Activated CD8-positive, alpha-beta memory T cell treated with anti-CD3 and anti-CD28 coated beads, Interleukin-2, amount 50 U/mL, for 4 hours (primary cell): ENCODE measurements at regions not wholly inside any gene's neighbourhood (a gene's known extent, or its start where the extent isn't known, plus 50 kb on each side); places are given as distances from the start of the nearest gene placed in this dataset.

ENCODE experiments used
- DNase-seq: peaks from one replicate; pipeline ENCODE4 v3.0.0-alpha.2; 2020

DNA sequence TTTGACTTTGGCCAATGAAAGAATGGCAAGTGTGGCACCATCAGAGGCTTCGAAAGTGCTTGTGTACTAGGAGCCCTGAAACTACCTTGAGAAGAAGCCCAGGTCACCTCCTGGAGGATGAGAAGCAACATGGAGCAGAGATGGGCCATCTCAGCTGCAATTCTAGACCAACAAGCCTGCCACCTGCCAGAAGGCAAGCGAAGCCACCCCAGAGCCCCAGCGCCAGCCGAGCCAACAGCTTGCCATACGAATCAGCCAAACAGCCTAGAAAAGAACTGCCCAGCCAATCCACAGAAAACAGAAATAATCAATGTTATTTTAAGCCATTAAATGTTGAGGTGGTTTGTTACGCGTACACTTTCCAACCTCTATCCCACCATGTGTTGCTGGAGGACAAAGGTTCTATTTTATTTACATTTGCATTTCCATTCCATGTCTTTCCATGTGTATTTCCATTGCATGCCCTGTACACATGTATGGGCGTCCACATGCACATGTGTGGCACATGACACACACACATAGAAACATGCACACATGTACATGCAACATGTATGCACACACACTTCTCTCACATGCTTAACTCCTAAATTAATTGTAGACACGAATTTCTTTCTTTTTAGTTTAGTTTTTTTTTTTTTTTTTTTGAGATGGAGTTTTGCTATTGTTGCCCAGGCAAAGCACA lies 144.3 kb upstream of the TNRC6C start:
- no peak for DNase-seq

DNA sequence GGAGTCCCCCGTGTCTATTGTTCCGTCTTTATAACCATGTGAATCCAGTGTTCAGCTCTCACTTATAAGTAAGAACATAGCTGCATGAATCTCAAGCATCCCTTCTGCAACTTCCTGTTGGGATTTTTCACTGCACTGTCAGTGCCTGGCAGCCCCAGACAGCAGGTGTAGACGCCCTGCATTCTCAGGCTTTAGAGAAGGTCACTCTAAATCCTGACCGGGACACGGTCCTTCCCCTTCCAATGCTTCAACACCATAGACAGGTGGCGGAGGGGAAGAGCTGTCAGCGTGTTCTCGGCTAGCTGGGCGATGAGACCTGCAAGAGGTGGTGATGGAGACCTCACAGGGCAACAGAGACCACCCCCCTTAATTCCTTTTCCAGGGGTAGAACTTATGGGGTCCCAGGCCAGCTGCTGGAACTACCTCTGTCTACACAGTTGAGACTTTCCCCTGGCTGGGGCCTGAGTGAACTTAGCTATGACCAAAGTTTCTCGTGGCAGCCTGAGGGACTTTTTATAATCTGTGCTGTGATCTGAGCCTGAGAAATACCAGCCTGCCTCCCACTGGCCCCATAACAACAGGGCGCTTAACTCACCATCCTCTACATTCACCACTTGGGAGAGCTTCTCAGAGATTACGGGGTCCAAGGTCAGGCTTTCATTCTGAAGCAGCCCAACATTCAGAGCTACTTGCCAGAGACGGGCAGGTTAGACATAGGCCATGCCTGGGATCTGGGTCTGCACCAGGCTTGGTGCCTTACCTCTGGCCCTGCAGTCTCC lies 143.2 kb upstream of the TNRC6C start:
- no peak for DNase-seq

DNA sequence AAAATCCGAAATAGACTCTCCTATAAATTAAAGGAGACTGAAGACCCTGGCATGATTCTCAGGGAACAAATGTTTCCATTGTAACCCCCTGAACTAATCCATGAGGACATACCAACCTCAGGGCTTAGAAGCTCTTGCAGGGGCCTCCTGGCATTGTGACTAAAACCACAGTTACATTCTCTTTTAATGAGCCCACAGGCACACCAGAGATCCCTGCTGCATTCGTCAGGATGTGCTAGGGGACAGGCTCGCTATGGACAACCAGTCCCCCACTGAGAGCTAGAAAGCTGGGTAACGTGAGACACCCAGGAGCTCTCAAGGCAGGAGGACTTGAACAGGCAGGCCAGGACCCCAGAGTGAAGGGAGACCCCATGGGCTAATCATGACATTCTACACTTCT lies 140.6 kb upstream of the TNRC6C start:
- no peak for DNase-seq

DNA sequence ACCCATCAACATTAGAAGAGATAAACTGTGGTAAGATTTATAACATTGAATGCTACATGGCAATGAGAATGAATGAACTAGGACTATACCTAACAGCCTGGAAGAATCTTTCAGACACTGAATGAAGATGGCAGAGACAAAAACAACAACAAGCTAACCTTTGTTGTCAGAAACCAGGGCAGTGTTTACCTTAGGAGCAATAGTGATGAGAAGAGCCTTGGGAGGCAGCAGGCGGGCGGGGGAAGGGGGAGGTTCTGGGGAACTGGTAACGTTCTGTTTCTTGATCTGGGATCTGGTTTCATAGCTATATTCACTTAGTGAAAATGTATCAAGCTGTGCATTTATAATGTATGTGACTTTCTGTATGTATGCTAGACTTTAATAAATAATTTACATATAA lies 139.0 kb upstream of the TNRC6C start:
- no peak for DNase-seq

DNA sequence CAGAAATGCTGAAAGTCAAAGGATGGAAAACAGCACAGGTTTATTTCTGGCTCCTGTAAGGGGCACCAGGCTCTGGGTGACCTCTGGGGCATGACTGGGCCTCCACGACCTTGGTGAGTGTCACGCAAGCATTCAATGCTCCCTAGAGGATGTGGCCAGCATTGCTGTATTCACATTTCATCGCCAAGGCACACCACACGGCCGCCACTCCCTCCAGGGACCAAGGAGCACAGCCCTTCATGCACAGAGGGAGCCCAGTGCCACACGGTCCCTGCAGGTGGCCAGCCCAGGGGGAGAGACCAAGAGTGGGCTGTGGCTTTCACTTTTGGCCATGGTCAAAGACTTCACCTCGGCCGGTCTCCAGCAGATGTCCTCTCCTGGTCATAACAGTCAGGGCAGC lies 137.4 kb upstream of the TNRC6C start:
- no peak for DNase-seq

DNA sequence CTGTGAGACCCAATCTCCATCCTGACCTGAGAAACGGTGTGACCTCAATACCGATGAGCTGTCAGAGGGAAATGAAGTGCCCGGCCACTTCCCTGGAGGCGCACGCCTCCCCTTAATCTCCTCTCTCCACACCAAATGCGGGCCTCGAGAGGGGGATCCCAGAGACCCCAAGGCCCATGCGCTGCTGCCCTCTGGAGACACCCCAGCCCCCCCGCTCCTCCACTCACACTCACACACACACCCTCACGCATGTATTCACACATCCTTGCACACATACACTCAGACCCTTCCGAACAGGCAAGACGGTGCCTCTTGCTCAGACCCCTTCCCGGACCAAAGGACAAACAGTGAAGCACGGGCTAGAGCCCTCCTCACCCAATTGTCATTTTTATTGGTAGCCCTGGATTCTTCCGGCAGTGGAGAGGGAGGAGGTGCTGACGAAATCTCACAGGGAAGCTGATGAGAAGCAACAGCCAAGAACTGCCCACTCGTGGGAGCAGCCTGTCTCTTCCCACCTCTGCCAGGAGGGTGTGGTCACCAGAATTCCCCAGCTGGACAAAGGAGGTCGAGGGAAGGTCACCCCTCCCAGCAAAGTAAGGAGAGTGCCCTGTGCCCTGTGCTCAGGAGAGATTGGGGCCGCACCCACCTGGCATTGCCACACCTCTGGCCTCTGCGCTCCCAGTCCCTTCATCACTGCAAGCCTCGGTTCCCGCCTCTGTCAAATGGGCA lies 136.0 kb upstream of the TNRC6C start:
- no peak for DNase-seq

DNA sequence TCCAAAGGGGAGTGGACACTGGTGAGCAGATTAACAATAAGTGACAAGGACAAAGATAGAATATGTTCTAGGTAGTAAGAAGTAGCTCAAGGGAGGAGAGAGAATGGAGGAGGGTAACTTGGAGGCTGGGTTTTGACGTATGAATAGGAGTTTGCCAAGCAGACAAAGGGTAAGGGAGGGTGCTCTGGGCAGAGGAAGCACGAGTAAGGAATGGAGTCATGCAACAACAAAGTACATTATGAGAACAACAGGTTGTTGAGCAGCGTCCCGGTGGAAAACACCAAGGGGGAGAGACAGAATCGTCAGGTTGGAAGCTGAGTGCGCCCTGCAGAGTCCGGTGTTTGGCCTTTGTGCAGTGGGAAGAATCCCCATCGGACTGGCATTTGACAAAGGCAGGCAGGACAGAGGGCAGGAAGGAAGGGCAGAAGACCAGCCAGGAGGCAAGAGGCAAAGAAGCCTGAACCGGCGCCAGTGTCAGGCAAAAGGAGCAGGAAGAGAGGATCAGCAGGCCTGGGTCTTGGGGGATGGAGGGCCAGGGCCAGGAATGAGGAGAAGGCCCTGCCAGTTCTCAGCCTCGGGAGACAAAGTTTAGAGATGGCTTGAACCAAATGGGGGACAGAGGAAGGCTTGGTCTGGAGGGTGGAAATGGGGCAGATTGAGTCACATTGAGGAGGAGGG lies 134.3 kb upstream of the TNRC6C start:
- DNase-seq, result no peak

DNA sequence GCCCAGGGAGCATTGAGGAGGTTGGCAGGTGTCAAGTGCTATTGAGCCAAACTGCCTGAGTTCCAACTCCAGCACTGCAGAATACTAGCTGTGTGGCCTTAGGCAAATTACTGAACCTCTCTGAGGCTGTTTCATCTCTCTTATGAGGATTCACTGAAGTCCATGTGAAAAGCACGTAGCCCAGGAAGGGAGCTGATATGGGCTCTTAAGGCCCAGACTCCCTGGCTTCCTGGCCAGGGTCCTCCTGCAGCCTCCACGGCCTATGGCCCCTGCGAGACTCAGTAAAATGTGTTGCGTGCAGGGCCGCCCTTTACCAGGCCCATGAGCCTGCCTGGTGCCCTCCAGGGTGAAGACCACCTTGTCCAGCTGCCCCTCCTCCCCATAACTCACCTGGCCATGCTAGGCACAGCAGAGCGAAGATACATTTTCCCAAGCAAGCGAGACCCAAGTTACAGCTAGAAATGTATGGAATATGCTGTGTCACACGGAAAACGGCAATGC lies 133.7 kb upstream of the TNRC6C start:
- no peak for DNase-seq

DNA sequence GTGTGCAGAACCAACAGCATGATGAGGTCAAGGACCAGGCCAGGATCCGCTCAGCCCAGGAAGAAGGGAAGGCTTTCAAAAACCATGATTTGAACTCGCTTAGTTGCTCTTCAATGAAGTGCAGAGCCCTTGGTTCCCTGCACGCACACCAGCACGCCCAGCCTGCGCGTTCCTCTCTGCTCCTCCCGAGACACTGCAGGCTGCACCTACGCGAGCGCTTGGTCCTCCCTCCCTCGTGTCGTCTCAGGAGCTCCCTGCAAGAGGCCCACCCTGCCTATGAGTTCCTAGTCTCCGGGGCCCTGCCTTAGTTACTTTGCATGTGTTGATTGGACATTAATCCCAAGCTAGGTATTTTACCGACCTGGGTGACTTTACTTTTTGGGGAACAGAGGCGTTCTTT lies 132.9 kb upstream of the TNRC6C start:
- no peak for DNase-seq

DNA sequence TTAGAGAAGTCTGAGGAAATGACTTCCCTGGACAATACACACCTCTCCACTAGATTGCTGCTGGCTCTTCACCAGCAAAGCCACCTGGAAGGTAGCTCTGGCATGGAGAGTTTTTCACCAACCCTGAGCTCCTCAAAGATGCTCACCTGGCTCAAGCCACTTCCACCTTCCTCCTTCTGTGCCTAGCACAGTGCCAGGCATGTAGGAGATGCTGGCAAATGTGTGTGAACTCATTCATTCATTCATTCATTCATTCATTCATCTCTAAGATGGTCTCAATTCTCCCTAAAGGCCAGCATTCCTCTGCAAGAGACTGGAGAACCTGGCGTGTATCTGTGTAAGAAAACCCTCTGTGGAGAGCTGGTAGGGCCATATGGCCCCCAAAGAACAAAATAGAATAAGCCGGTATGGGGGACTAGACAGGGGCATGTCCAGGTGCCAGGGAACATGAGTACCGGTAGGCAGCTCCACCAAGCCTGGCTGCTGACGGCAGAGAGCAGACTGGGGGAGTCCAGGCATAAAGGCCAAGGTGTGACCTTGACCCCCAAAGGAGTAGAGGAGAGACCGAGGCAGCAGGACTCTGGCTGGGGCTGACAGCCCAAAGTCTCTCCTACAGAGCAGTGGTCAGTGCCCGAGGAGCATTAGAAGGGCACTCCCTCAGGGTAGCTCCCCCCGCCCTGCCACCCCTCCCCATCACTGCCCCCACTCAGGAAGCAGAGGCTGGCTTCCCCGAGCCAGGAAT lies 132.2 kb upstream of the TNRC6C start:
- DNase-seq, result no peak

DNA sequence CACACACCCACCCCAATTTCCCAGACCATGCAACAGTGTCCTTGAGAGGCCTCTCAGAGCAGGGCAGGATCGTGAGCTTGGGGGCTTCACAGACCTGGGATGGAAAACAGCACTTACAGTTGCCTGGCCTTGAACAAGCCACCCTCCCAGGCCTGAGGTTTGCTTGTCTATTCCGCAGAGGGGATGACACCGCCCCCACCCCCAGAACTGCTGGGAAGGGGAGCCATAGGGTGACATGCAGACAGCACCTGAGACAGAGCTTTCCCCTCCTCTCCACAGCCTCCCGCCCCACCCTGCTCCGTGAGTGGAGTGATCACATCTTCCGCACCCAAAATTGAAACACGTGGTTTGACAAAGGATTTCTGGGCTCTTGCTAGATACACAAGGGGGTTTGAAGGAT lies 131.5 kb upstream of the TNRC6C start:
- DNase-seq, result no peak

DNA sequence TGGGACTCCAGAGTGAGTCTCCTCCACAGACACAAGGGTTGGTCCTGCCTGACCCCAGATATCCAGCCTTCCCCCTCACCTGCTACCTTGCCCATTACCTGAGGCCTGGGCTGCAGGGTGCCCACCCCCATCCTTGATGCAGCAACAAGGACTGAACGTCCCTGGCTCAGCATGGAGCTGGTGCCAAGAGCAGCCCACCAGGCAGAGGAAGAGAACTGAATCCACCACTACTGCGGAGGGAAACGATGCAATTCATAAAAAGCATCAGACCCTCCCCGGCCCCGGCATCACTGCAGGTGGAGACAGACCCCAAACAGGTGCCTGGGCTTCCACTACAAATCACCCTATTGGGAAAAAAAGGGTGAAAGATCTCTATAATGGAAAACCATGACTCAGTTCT lies 131.0 kb upstream of the TNRC6C start:
- DNase-seq, result no peak

DNA sequence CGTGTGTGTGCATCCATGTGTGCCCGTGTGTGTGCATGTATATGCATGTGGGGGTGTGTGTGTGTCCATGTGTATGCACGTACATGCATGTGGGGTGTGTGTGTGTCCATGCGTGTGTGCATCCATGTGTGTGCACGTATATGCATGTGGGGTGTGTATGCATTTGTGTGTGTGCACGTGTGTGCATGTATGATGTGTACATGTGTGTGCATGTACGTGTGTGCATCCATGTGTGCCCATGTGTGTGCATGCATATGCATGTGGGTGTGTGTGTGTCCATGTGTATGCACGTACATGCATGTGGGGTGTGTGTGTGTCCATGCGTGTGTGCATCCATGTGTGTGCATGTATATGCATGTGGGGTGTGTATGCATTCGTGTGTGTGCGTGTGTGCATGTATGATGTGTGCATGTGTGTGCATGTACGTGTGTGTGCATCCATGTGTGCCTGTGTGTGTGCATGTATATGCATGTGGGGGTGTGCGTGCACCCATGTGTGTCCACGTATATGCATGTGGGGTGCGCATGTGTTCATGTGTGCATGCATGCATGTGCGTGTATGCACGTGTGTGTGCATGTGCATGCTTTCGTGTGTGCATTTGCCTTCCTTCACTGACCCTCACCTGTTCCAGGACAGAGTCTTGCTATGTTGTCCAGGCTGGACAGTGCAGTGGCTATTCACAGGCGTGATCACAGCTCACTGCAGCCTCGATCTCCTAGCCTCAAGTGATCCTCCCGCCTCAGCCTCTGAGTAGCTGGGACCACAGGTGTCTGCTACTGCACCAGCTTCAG lies 129.6 kb upstream of the TNRC6C start:
- no peak for DNase-seq

DNA sequence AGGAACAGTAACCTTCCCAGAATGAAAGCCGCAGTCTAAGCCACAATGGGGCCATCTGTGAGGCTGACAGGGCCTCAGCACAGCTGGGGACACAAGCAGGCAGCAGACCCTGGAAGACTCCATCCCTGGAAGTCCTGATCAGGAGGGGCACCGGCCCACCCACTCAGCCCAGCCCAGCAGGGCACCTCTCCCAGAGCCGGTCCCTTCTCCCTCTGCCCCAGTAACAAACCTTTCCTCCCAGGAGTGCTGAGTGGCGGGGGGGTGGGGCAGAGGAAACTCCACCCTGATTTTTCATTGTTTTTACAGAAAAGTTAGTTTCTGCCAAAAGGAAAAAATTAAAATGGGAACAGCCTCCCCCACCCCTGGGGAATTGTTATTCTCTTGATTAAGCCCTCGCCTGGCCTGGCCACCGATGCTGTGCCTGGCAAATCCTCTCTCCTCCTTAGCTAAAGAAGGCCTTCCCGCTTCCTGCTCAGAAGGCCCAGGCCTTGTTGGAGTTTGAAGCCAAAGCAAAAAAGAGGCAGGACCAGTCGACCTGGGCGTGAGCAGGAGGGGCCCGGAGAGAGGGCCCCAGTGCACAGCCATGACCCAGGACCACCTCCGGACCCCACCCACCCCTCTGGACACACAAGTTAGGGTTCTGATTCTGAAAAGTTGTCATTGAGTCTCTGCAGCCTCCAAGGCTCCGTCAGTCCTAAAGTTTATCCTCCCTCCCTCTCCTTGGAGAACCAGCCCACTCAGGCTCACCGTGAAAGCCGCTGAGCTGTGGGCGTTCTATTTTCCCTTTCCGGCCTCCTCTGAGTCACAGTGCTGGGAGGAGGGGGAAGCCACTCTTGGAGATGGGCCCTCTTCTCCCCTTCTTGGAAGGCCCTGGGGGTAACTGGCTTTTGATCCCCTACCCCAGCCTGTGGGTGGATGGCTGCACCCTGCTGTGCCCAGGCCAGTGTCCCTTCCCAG lies 128.4 kb upstream of the TNRC6C start:
- DNase-seq, result no peak

DNA sequence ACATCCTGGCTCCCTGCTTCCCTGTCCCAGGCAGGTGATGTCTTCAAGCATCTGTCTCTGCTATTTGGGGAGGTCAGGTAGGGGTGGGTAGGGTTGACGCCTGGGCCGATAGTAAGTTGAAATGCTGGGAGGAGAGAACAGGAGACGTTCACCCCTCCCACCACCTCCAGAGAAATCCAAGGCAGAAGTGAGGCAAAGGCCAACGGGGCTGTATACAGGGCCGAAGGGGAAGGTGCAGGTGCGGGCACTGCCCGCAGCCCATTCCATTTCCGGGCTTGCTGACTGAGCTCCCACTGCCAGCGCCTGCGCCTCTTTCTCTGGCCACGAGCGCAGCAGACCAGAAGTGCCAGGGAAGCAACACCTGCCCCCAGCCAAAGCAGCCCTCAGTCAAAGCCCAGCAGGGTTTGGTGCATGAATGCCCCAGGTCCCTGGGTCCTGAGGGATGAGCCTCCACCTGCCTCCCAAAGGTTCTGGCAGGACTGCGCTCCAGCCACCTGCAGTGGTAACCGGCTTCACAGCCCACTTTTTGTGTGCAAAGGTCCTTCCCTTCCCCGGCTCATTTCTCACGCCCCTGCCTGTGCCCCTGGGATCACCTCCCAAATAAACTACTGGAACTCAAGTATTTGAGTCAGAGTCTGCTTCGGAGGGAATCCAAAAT lies 127.6 kb upstream of the TNRC6C start:
- DNase-seq, result no peak

DNA sequence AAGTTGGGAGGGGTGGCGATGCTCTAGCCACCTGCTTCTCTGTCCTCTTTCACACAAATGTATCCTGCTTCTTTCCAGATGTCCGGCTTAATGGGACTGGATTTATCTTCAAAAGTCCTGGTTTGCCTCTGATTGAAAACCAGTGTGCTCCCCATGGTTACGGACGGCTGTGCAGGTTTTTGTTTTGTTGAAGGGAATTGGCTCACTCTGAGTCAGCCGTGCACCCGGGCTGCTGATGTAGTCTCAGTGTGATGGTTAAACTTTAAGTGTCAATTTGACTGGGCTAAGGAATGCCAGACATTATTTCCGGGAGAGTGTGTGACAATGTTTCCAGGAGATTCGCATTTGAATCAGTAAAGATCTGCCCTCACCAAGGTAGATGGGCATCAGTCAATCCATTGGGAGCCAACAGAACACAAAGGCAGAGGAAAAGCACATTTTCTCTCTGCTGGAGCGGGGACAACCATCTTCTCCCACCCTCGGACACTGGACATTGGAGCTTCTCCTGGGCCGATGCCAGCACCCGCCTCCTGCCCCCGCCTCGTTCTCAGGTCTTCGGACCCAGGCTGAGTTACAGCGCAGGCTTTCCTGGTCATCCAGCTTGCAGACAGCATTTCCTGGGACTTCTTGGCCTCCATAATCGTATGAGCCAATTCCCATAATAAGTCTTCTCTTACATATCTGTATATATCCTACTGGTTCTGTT lies 126.9 kb upstream of the TNRC6C start:
- DNase-seq, result no peak

DNA sequence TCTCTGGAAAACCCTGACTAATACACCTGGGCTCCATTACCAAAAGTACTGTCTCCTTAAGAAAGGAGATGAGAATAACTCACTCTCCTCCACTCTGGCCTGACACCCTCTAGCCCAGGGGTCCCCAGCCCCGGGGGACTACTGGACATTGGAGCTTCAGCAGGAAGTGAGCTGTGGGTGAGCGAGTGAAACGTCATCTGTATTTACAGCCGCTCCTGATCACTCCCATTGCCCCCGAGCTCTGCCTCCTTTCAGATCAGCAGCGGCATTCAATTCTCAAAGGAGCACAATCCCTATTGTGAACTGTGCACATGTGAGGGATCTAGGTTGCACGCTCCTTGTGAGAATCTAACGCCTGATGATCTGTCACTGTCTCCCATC lies 126.3 kb upstream of the TNRC6C start:
- DNase-seq, result no peak

DNA sequence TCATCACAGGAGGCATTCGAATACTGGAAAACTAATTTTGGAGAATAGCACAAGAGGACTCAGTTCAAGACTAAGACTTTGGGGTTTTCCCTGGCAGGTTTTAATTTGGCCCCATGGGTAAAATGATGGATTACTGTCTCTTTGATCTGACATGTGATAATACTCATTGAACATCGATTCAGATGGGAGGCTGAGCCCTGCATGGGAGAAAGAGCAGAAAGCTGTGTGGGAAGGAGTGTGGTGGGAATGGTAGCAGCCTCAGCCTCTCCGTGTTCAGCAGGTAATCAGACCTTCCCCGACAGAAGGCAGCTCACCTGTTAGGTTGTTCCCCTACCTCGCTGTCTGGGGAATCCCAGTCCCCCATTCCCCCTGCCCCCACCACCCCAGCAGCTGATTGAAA lies 124.7 kb upstream of the TNRC6C start:
- peak; percentile 3 for DNase-seq
